H1 (cell line): ENCODE measurements at regions not wholly inside any gene's neighbourhood (a gene's known extent, or its start where the extent isn't known, plus 50 kb on each side); places are given as distances from the start of the nearest gene placed in this dataset.

Source experiments
- BACH1 ChIP-seq: IDR thresholded peaks from 2 replicates; pipeline ENCODE4 v1.6.1; 2012; ENCODE audit warnings: low read length, improper control_type of control experiment
- BCL11A ChIP-seq, 2 experiments: IDR thresholded peaks; one replicate each; pipeline ENCODE4 v1.6.1; 2011; ENCODE audit warnings: low read depth in 2 of 2, low read length in 2 of 2, mild to moderate bottlenecking in 2 of 2
- CBX8 ChIP-seq: fragments of 300-800, 300-1000 bp; sonication (generic); IDR thresholded peaks from 2 replicates; pipeline ENCODE4 v1.7.1; 2016; ENCODE audit warnings: low read depth, low read length, borderline replicate concordance
- FOSL1 ChIP-seq: IDR thresholded peaks from 2 replicates; pipeline ENCODE4 v1.6.1; 2011; ENCODE audit warnings: mild to moderate bottlenecking, low read depth, low read length, moderate library complexity; ENCODE audit not compliant: insufficient read depth
- MAFK ChIP-seq: IDR thresholded peaks from 2 replicates; pipeline ENCODE4 v1.6.1; 2012; ENCODE audit warnings: low read depth, mild to moderate bottlenecking, improper control_type of control experiment, low read length
- RAD21 ChIP-seq, 2 experiments: IDR thresholded peaks in 1 of 2; conservative IDR thresholded peaks in 1 of 2; 2 replicates each; pipeline ENCODE4 v1.6.1; 2011; ENCODE audit warnings: low read depth in 2 of 2, low read length in 2 of 2, improper control_type of control experiment in 1 of 2, inconsistent platforms in 1 of 2, mild to moderate bottlenecking in 1 of 2, moderate library complexity in 1 of 2
- SIN3A ChIP-seq, 2 experiments: IDR thresholded peaks in 1 of 2; conservative IDR thresholded peaks in 1 of 2; 2 replicates each; pipeline ENCODE4 v1.6.1; 2011 to 2012; ENCODE audit warnings: low read length in 2 of 2, improper control_type of control experiment in 1 of 2, low read depth in 1 of 2, mild to moderate bottlenecking in 1 of 2
- TF ChIP-seq, protein P1 (sequence below): fragments of 300-600 bp; sonication (generic); IDR thresholded peaks from 2 replicates; pipeline ENCODE4 v1.7.1; 2012; ENCODE audit warnings: low read length, moderate library complexity, mild to moderate bottlenecking, inconsistent platforms; ENCODE audit not compliant: insufficient replicate concordance

DNA sequence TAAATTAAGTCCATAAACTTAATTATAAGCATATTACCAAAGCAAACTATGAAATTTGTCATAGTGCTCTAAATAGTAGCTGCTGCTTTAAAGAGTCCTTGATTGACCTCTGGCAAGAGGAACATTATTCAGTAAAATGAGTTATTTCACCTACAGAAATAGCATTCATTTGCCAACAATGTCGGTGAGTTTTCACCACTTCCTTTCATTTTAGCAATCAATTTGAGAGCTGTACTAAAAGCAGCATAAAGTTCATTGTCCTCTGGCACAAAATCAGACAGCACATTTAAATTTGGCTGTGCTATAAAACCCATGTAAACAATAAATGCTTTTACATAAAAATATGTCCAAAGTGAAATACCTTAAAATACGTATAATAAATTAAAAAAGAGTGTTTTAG is 1515.7 kb downstream of the SI start (continued):
- TF ChIP-seq, protein P1, sequence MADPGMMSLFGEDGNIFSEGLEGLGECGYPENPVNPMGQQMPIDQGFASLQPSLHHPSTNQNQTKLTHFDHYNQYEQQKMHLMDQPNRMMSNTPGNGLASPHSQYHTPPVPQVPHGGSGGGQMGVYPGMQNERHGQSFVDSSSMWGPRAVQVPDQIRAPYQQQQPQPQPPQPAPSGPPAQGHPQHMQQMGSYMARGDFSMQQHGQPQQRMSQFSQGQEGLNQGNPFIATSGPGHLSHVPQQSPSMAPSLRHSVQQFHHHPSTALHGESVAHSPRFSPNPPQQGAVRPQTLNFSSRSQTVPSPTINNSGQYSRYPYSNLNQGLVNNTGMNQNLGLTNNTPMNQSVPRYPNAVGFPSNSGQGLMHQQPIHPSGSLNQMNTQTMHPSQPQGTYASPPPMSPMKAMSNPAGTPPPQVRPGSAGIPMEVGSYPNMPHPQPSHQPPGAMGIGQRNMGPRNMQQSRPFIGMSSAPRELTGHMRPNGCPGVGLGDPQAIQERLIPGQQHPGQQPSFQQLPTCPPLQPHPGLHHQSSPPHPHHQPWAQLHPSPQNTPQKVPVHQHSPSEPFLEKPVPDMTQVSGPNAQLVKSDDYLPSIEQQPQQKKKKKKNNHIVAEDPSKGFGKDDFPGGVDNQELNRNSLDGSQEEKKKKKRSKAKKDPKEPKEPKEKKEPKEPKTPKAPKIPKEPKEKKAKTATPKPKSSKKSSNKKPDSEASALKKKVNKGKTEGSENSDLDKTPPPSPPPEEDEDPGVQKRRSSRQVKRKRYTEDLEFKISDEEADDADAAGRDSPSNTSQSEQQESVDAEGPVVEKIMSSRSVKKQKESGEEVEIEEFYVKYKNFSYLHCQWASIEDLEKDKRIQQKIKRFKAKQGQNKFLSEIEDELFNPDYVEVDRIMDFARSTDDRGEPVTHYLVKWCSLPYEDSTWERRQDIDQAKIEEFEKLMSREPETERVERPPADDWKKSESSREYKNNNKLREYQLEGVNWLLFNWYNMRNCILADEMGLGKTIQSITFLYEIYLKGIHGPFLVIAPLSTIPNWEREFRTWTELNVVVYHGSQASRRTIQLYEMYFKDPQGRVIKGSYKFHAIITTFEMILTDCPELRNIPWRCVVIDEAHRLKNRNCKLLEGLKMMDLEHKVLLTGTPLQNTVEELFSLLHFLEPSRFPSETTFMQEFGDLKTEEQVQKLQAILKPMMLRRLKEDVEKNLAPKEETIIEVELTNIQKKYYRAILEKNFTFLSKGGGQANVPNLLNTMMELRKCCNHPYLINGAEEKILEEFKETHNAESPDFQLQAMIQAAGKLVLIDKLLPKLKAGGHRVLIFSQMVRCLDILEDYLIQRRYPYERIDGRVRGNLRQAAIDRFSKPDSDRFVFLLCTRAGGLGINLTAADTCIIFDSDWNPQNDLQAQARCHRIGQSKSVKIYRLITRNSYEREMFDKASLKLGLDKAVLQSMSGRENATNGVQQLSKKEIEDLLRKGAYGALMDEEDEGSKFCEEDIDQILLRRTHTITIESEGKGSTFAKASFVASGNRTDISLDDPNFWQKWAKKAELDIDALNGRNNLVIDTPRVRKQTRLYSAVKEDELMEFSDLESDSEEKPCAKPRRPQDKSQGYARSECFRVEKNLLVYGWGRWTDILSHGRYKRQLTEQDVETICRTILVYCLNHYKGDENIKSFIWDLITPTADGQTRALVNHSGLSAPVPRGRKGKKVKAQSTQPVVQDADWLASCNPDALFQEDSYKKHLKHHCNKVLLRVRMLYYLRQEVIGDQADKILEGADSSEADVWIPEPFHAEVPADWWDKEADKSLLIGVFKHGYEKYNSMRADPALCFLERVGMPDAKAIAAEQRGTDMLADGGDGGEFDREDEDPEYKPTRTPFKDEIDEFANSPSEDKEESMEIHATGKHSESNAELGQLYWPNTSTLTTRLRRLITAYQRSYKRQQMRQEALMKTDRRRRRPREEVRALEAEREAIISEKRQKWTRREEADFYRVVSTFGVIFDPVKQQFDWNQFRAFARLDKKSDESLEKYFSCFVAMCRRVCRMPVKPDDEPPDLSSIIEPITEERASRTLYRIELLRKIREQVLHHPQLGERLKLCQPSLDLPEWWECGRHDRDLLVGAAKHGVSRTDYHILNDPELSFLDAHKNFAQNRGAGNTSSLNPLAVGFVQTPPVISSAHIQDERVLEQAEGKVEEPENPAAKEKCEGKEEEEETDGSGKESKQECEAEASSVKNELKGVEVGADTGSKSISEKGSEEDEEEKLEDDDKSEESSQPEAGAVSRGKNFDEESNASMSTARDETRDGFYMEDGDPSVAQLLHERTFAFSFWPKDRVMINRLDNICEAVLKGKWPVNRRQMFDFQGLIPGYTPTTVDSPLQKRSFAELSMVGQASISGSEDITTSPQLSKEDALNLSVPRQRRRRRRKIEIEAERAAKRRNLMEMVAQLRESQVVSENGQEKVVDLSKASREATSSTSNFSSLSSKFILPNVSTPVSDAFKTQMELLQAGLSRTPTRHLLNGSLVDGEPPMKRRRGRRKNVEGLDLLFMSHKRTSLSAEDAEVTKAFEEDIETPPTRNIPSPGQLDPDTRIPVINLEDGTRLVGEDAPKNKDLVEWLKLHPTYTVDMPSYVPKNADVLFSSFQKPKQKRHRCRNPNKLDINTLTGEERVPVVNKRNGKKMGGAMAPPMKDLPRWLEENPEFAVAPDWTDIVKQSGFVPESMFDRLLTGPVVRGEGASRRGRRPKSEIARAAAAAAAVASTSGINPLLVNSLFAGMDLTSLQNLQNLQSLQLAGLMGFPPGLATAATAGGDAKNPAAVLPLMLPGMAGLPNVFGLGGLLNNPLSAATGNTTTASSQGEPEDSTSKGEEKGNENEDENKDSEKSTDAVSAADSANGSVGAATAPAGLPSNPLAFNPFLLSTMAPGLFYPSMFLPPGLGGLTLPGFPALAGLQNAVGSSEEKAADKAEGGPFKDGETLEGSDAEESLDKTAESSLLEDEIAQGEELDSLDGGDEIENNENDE = no peak
- no peak for TF ChIP-seq FOSL1
- TF ChIP-seq BACH1 = no peak
- no peak for TF ChIP-seq RAD21 (IDR thresholded peaks at IDR 0.05 in 1 of 2, conservative IDR thresholded peaks at IDR 0.05 in 1 of 2; ENCODE audit: low read depth in 2 of 2, low read length in 2 of 2)
- TF ChIP-seq SIN3A (conservative IDR thresholded peaks at IDR 0.05 in 1 of 2, IDR thresholded peaks at IDR 0.05 in 1 of 2; ENCODE audit: low read depth in 1 of 2, low read length in 2 of 2) = no peak
- no peak for TF ChIP-seq BCL11A (IDR thresholded peaks at IDR 0.05; ENCODE audit: low read depth in 2 of 2, low read length in 2 of 2)
- no peak for TF ChIP-seq CBX8
- TF ChIP-seq MAFK = no peak
- TF ChIP-seq, all 59 proteins: peak for 0
